ENCODE measurements at regions not wholly inside any gene's neighbourhood (a gene's known extent, or its start where the extent isn't known, plus 50 kb on each side); places are given as distances from the start of the nearest gene placed in this dataset.

GRCh38 chr2:65751408-65751807, 319.0 kb upstream of the SPRED2 start:
- no peaks in the 10 kb centered on the region for H3K4me1 ChIP-seq (ENCODE audit: control insufficient read depth, insufficient read depth, low read length)
- peaks cover 3% of the 10 kb centered on the region for H3K27me3 ChIP-seq (ENCODE audit: control insufficient read depth, insufficient read depth, low read length)
- no peaks in the 10 kb centered on the region for H3K9me1 ChIP-seq (ENCODE audit: insufficient read depth, low read length)
- dilution Hi-C loops (cut with HindIII; ENCODE audit: low sequenced_read_pairs, unreplicated experiment) = no loop called here
- H3K14ac ChIP-seq (replicated peaks; ENCODE audit: low read depth, low read length) = no peak overlapping the region
- no peaks in the 10 kb centered on the region for H3K36me3 ChIP-seq (ENCODE audit: control insufficient read depth, insufficient read depth, low read length)
- no peak overlapping the region for H4K8ac ChIP-seq (ENCODE audit: low read depth in 2 of 2, low read length in 2 of 2)
- no CpG with 5 or more reads among the region's 2 CpGs for WGBS, 2 experiments (ENCODE audit: extremely low coverage in 2 of 2, insufficient read length in 1 of 2)
- no peak overlapping the region for H2BK120ac ChIP-seq (ENCODE audit: low read depth, low read length)
- no peaks in the 10 kb centered on the region for H3K9me3 ChIP-seq (ENCODE audit: control insufficient read depth, insufficient read depth, low read length)
- ChIA-PET CTCF (no interaction called here), POLR2A (ENCODE audit: unreplicated experiment) (no interaction called here)
- H3K4me2 ChIP-seq (ENCODE audit: low read depth, low read length) = no peak overlapping the region
- H3K9ac ChIP-seq (ENCODE audit: low read depth, low read length) = no peak overlapping the region
- H2AK9ac ChIP-seq (replicated peaks; ENCODE audit: low read depth, low read length, poor library complexity) = no peak overlapping the region
- no peak overlapping the region for H4K5ac ChIP-seq (ENCODE audit: low read depth, low read length)
- ATAC-seq (ENCODE audit: low read depth) = no peak
- no peak overlapping the region for H3K4me3 ChIP-seq (ENCODE audit: insufficient read depth, low read depth, low read length)
- H2BK5ac ChIP-seq (ENCODE audit: low read depth, low read length, poor library complexity, severe bottlenecking) = no peak overlapping the region
- no peak for DNase-seq
- H2BK20ac ChIP-seq (ENCODE audit: low read depth, low read length) = no peak overlapping the region
- BruUV-seq (replicated peaks) = no TSS peak
- H3K27ac ChIP-seq (ENCODE audit: insufficient read depth, low read length) = no peak overlapping the region
- no peaks in the 10 kb centered on the region for H3K79me1 ChIP-seq (ENCODE audit: low read depth in 1 of 2, low read length in 2 of 2)
- in situ Hi-C loops (cut with MboI; ENCODE audit: low sequenced_read_pairs) = no loop called here
- intact Hi-C loops (cut with micrococcal nuclease) = no loop called here
- no peak overlapping the region for H2AFZ ChIP-seq (replicated peaks; ENCODE audit: low read length, poor library complexity)
- H3K56ac ChIP-seq (ENCODE audit: extremely low read depth, insufficient read depth, low read length) = no peak overlapping the region
- H3K4ac ChIP-seq (ENCODE audit: low read depth, low read length) = no peak overlapping the region
- H4K91ac ChIP-seq (ENCODE audit: insufficient read depth, low read depth, low read length) = no peak overlapping the region
- no peak overlapping the region for H2AK5ac ChIP-seq (ENCODE audit: low read depth, low read length)
- H4K20me1 ChIP-seq (ENCODE audit: insufficient read depth, low read length) = no peaks in the 10 kb centered on the region
- no peak overlapping the region for H3K18ac ChIP-seq (ENCODE audit: low read depth, low read length)
- no peak overlapping the region for H2BK15ac ChIP-seq (ENCODE audit: low read depth, low read length)
- no peak for TF ChIP-seq MAFK (IDR thresholded peaks at IDR 0.05; ENCODE audit: low read depth, low read length)
- TF ChIP-seq, protein P1, sequence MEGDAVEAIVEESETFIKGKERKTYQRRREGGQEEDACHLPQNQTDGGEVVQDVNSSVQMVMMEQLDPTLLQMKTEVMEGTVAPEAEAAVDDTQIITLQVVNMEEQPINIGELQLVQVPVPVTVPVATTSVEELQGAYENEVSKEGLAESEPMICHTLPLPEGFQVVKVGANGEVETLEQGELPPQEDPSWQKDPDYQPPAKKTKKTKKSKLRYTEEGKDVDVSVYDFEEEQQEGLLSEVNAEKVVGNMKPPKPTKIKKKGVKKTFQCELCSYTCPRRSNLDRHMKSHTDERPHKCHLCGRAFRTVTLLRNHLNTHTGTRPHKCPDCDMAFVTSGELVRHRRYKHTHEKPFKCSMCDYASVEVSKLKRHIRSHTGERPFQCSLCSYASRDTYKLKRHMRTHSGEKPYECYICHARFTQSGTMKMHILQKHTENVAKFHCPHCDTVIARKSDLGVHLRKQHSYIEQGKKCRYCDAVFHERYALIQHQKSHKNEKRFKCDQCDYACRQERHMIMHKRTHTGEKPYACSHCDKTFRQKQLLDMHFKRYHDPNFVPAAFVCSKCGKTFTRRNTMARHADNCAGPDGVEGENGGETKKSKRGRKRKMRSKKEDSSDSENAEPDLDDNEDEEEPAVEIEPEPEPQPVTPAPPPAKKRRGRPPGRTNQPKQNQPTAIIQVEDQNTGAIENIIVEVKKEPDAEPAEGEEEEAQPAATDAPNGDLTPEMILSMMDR (conservative IDR thresholded peaks at IDR 0.05; ENCODE audit: low read depth, low read length) = no peak
- TF ChIP-seq NFE2L2 (IDR thresholded peaks at IDR 0.05; ENCODE audit: low read depth, low read length) = no peak
- TF ChIP-seq RFX5 (IDR thresholded peaks at IDR 0.05; ENCODE audit: low read depth, low read length) = no peak
- TF ChIP-seq CEBPB (IDR thresholded peaks at IDR 0.05; ENCODE audit: low read depth, low read length) = no peak
- no peak for TF ChIP-seq USF2 (IDR thresholded peaks at IDR 0.05; ENCODE audit: low read depth, low read length)
- TF ChIP-seq RCOR1 (IDR thresholded peaks at IDR 0.05; ENCODE audit: insufficient replicate concordance, low read length) = no peak
- TF ChIP-seq SMC3 (IDR thresholded peaks at IDR 0.05; ENCODE audit: low read depth, low read length) = no peak
- TF ChIP-seq MAZ (IDR thresholded peaks at IDR 0.05; ENCODE audit: borderline replicate concordance, low read depth, low read length) = no peak
- TF ChIP-seq, protein P2, sequence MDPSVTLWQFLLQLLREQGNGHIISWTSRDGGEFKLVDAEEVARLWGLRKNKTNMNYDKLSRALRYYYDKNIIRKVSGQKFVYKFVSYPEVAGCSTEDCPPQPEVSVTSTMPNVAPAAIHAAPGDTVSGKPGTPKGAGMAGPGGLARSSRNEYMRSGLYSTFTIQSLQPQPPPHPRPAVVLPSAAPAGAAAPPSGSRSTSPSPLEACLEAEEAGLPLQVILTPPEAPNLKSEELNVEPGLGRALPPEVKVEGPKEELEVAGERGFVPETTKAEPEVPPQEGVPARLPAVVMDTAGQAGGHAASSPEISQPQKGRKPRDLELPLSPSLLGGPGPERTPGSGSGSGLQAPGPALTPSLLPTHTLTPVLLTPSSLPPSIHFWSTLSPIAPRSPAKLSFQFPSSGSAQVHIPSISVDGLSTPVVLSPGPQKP (IDR thresholded peaks at IDR 0.05; ENCODE audit: borderline replicate concordance, low read depth, low read length) = no peak
- TF ChIP-seq MXI1 (IDR thresholded peaks at IDR 0.05; ENCODE audit: borderline replicate concordance, low read depth, low read length) = no peak
- no peak overlapping the region for H3K23ac ChIP-seq (ENCODE audit: low read depth, low read length)

Measured in IMR-90 (cell line).